SK-N-MC (cell line): ENCODE measurements at regions not wholly inside any gene's neighbourhood (a gene's known extent, or its start where the extent isn't known, plus 50 kb on each side); places are given as distances from the start of the nearest gene placed in this dataset.

Source experiments
- EZH2 ChIP-seq: fragments of 200-600 bp; sonication (generic); IDR thresholded peaks from one replicate; pipeline ENCODE4 v1.6.1; 2017; ENCODE audit warnings: antibody characterized with exemption
- POLR2AphosphoS5 ChIP-seq: IDR thresholded peaks from 2 replicates; pipeline ENCODE4 v1.6.1; 2012; ENCODE audit warnings: mild to moderate bottlenecking, low read depth, low read length, borderline replicate concordance

GRCh38 chr3:124298951-124299350 is 307.0 kb upstream of the ROPN1 start:
- TF ChIP-seq EZH2 (no peak), POLR2AphosphoS5 (no peak)
